ENCODE measurements at regions not wholly inside any gene's neighbourhood (a gene's known extent, or its start where the extent isn't known, plus 50 kb on each side); places are given as distances from the start of the nearest gene placed in this dataset.

- Histone ChIP-seq H3K4me2 (no peak overlapping the region), H3K27ac (no peak overlapping the region), H4K20me1 (ENCODE audit: insufficient read depth) (no peaks in the 10 kb centered on the region), H3F3A (ENCODE audit: insufficient read depth, low read depth) (no peaks in the 10 kb centered on the region), H3K27me3 (ENCODE audit: insufficient read depth, low read depth) (no peaks in the 10 kb centered on the region), H3K9me3 (ENCODE audit: insufficient read depth, low read depth) (no peaks in the 10 kb centered on the region), H3K4me3 (no peak overlapping the region), H2AFZ (no peak overlapping the region), H3K4me1 (replicated peaks; ENCODE audit: insufficient read depth) (peaks cover 7% of the 10 kb centered on the region), H3K79me2 (ENCODE audit: low read depth) (no peaks in the 10 kb centered on the region), H3K9me2 (ENCODE audit: insufficient read depth) (no peaks in the 10 kb centered on the region), H3K36me3 (ENCODE audit: low read depth) (no peaks in the 10 kb centered on the region)
- DNase-seq: no peak
- CTCF ChIA-PET: no interaction called here
- POLR2A ChIA-PET (ENCODE audit: unreplicated experiment): no interaction called here
- no TSS peak for BruUV-seq (replicated peaks)
- TF ChIP-seq CTCF (conservative IDR thresholded peaks at IDR 0.05) (no peak), EZH2 (IDR thresholded peaks at IDR 0.05; ENCODE audit: low read depth) (no peak)
- intact Hi-C loops (cut with micrococcal nuclease; ENCODE audit: unreplicated experiment): no loop called here
Measured at GRCh38 chr1:184210862-184211261, 159.3 kb downstream of the TSEN15 start.

- peaks cover 7% of the 10 kb centered on the region for H3K4me1 ChIP-seq (replicated peaks; ENCODE audit: insufficient read depth)
- H3K36me3 ChIP-seq (ENCODE audit: low read depth): no peaks in the 10 kb centered on the region
- no TSS peak for BruUV-seq (replicated peaks)
- H3K4me3 ChIP-seq: no peak overlapping the region
- peak overlapping the region; percentile 55 for H3K27ac ChIP-seq
- POLR2A ChIA-PET (ENCODE audit: unreplicated experiment): interaction anchor here (0.6 kb wide), 1 partner anchor 97 kb away, joined by 3 read pairs; no protein-coding TSS in a partner anchor
- intact Hi-C loops (cut with micrococcal nuclease; ENCODE audit: unreplicated experiment): no loop called here
- peak; percentile 72 to 82 for DNase-seq
- CTCF ChIA-PET: interaction anchor here (0.7 kb wide), 1 partner anchor 140 kb away, joined by 4 read pairs; no protein-coding TSS in a partner anchor
- H4K20me1 ChIP-seq (ENCODE audit: insufficient read depth): no peaks in the 10 kb centered on the region
- no peak for TF ChIP-seq CTCF (conservative IDR thresholded peaks at IDR 0.05)
- TF ChIP-seq EZH2 (IDR thresholded peaks at IDR 0.05; ENCODE audit: low read depth): no peak
- H3F3A ChIP-seq (ENCODE audit: insufficient read depth, low read depth): no peaks in the 10 kb centered on the region
- H3K9me3 ChIP-seq (ENCODE audit: insufficient read depth, low read depth): no peaks in the 10 kb centered on the region
- H3K9me2 ChIP-seq (ENCODE audit: insufficient read depth): no peaks in the 10 kb centered on the region
- H3K4me2 ChIP-seq: peak overlapping the region; percentile 64
- no peaks in the 10 kb centered on the region for H3K79me2 ChIP-seq (ENCODE audit: low read depth)
- peak overlapping the region; percentile 67; the same call in 1 of the 2 replicates for H2AFZ ChIP-seq
- no peaks in the 10 kb centered on the region for H3K27me3 ChIP-seq (ENCODE audit: insufficient read depth, low read depth)
Measured at GRCh38 chr1:184212649-184213314, 161.3 kb downstream of the TSEN15 start.

- Histone ChIP-seq H3K27me3 (ENCODE audit: insufficient read depth, low read depth) (no peaks in the 10 kb centered on the region), H3K4me3 (no peak overlapping the region), H4K20me1 (ENCODE audit: insufficient read depth) (no peaks in the 10 kb centered on the region), H3F3A (ENCODE audit: insufficient read depth, low read depth) (no peaks in the 10 kb centered on the region), H3K9me2 (ENCODE audit: insufficient read depth) (no peaks in the 10 kb centered on the region), H2AFZ (no peak overlapping the region), H3K36me3 (ENCODE audit: low read depth) (no peaks in the 10 kb centered on the region), H3K27ac (no peak overlapping the region), H3K4me1 (replicated peaks; ENCODE audit: insufficient read depth) (peaks cover 7% of the 10 kb centered on the region), H3K9me3 (ENCODE audit: insufficient read depth, low read depth) (no peaks in the 10 kb centered on the region), H3K79me2 (ENCODE audit: low read depth) (no peaks in the 10 kb centered on the region), H3K4me2 (no peak overlapping the region)
- intact Hi-C loops (cut with micrococcal nuclease; ENCODE audit: unreplicated experiment): no loop called here
- POLR2A ChIA-PET (ENCODE audit: unreplicated experiment): no interaction called here
- BruUV-seq (replicated peaks): no TSS peak
- CTCF ChIA-PET: no interaction called here
- no peak for DNase-seq
- TF ChIP-seq EZH2 (IDR thresholded peaks at IDR 0.05; ENCODE audit: low read depth) (no peak), CTCF (conservative IDR thresholded peaks at IDR 0.05) (no peak)
Measured at GRCh38 chr1:184214128-184214527, 162.6 kb downstream of the TSEN15 start.
